GM19099 (cell line): ENCODE measurements at regions not wholly inside any gene's neighbourhood (a gene's known extent, or its start where the extent isn't known, plus 50 kb on each side); places are given as distances from the start of the nearest gene placed in this dataset.

Experiments
- POLR2A ChIP-seq: IDR thresholded peaks from 3 replicates; pipeline ENCODE4 v1.6.1; 2011; ENCODE audit warnings: low read depth; ENCODE audit not compliant: insufficient read length; ENCODE audit errors: extremely low read depth

GRCh38 chr2:121088251-121089165 is 196.5 kb downstream of the TFCP2L1 start:
- no peak for TF ChIP-seq POLR2A

GRCh38 chr2:121089166-121089510 is 195.9 kb downstream of the TFCP2L1 start:
- TF ChIP-seq POLR2A, result no peak

- no peak for TF ChIP-seq POLR2A
These were observed 194.8 kb downstream of the TFCP2L1 start for GRCh38 chr2:121090088-121090715.

GRCh38 chr2:121092095-121092494 is 192.9 kb downstream of the TFCP2L1 start:
- TF ChIP-seq POLR2A, result no peak

GRCh38 chr2:121093692-121094091 is 191.3 kb downstream of the TFCP2L1 start:
- TF ChIP-seq POLR2A, result no peak

- no peak for TF ChIP-seq POLR2A
These were observed 190.9 kb downstream of the TFCP2L1 start for GRCh38 chr2:121094101-121094500.

GRCh38 chr2:121094845-121095244 is 190.2 kb downstream of the TFCP2L1 start:
- no peak for TF ChIP-seq POLR2A

GRCh38 chr2:121095257-121096080 is 189.5 kb downstream of the TFCP2L1 start:
- no peak for TF ChIP-seq POLR2A

- TF ChIP-seq POLR2A, result no peak
These were observed 188.4 kb downstream of the TFCP2L1 start for GRCh38 chr2:121096611-121097010.

GRCh38 chr2:121098556-121098955 is 186.4 kb downstream of the TFCP2L1 start:
- TF ChIP-seq POLR2A, result no peak

GRCh38 chr2:121099329-121100290 is 185.4 kb downstream of the TFCP2L1 start:
- no peak for TF ChIP-seq POLR2A

- no peak for TF ChIP-seq POLR2A
These were observed 183.8 kb downstream of the TFCP2L1 start for GRCh38 chr2:121101093-121101715.

- no peak for TF ChIP-seq POLR2A
These were observed 182.1 kb downstream of the TFCP2L1 start for GRCh38 chr2:121102941-121103340.

GRCh38 chr2:121103960-121104359 is 181.0 kb downstream of the TFCP2L1 start:
- TF ChIP-seq POLR2A, result no peak

GRCh38 chr2:121104721-121105141 is 180.3 kb downstream of the TFCP2L1 start:
- no peak for TF ChIP-seq POLR2A

GRCh38 chr2:121110924-121111323 is 174.1 kb downstream of the TFCP2L1 start:
- no peak for TF ChIP-seq POLR2A
